Adrenal gland (tissue), 9 donors: ENCODE measurements at regions not wholly inside any gene's neighbourhood (a gene's known extent, or its start where the extent isn't known, plus 50 kb on each side); places are given as distances from the start of the nearest gene placed in this dataset.

Experiments used
- DNase-seq, 7 donors: peaks; one replicate each; pipeline ENCODE4 v3.0.0-alpha.2; 2019 to 2020
- H3K27ac ChIP-seq, 5 donors: fragments of 200-600 bp; sonication (generic) in 4 of 5; 1 replicate in 3 of 5; 2 replicates in 2 of 5; pipeline versions ENCODE4 v1.5.1 to v1.8.0; 2016 to 2020; ENCODE audit warnings: mild to moderate bottlenecking in 1 of 5
- H3K27me3 ChIP-seq: fragments of 200-600 bp; 2 replicates; pipeline ENCODE4 v1.8.0; 2021
- H3K36me3 ChIP-seq, 2 donors: fragments of 200-600 bp; replicated peaks in 1 of 2; 1 replicate in 1 of 2; 2 replicates in 1 of 2; pipeline versions ENCODE4 v1.5.1 to v1.8.0; 2018 to 2022
- H3K4me1 ChIP-seq, 2 donors: fragments of 200-600 bp; replicated peaks in 1 of 2; 1 replicate in 1 of 2; 2 replicates in 1 of 2; pipeline versions ENCODE4 v1.5.1 to v1.8.0; 2018 to 2021
- H3K4me3 ChIP-seq, 4 donors: fragments of 200-600 bp; sonication (generic) in 3 of 4; one replicate each; pipeline ENCODE4 v1.5.1; 2016 to 2018
- H3K9me3 ChIP-seq, 3 donors: fragments of 200-600 bp; sonication (generic) in 1 of 3; replicated peaks in 1 of 3; 1 replicate in 2 of 3; 2 replicates in 1 of 3; pipeline versions ENCODE4 v1.5.1 to v1.8.0; 2016 to 2021
- POLR2A ChIP-seq, 2 donors: fragments of 450-650 bp; IDR thresholded peaks; one replicate each; pipeline ENCODE4 v1.6.1; 2017; ENCODE audit warnings: antibody characterized with exemption in 2 of 2, mild to moderate bottlenecking in 2 of 2, moderate library complexity in 1 of 2
- WGBS, 4 donors: extraction: QIAGEN DNeasy Blood & Tissue Kit in 2 of 4; methylation state at CpG; one replicate each; pipeline versions ENCODE4 v1.1.5 to v1.1.7; 2013 to 2017; 5-methylcytosine and 5-hydroxymethylcytosine counted together
- intact Hi-C, 2 donors: fragments of 100-400 bp; cut with DNase I; formaldehyde crosslinking; loops; one replicate each; pipeline versions ENCODE4 v1.14.1 to v1.15.0; 2022 to 2023
- TF ChIP-seq, protein P1 (sequence below), 6 experiments: fragments of 450-650 bp in 4 of 6; fragments of 200-600 bp in 2 of 6; sonication (generic) in 1 of 6; IDR thresholded peaks; 1 replicate in 5 of 6; 2 replicates in 1 of 6; pipeline versions ENCODE4 v1.5.1 to v1.8.0; 2016 to 2021; ENCODE audit warnings: antibody characterized with exemption in 6 of 6, mild to moderate bottlenecking in 2 of 6, moderate library complexity in 1 of 6
- donor health status: healthy with polysubstance abuse.
- donor health status: Bipolar disorder and iron deficiency.
- donor health status: DM: yes; HTN: yes; CAD: no.
- donor health status: DM: no; HTN: no; CAD: no.
- donor health status: DM: no; HTN: no; CAD: no.

DNA sequence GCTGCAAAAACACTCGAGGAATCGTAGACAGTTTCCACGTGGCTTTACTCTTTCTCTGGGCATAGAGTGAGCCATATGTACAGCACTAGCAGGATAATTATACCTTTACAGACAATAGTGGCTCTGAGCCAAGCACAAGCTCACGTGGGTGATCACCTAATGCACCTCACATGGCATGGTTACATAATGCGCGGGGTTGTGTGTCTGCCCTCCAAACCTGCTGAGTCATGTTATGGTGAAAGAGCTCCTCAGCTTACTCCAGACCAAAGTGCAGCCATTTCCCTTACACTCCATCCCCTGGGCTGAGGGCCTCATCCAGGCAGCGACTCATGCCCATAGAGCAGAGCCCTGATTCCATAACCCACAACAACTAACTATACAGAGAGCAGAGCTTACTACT is 1458.4 kb upstream of the CADM2 start:
- Histone ChIP-seq H3K9me3 (no peaks in the 10 kb centered on the region), H3K4me3 (no peak overlapping the region), H3K27ac (no peak overlapping the region), H3K36me3 (no peaks in the 10 kb centered on the region), H3K27me3 (no peaks in the 10 kb centered on the region), H3K4me1 (no peaks in the 10 kb centered on the region)
- intact Hi-C loops = no loop called here
- WGBS, 4 donors = 84 to 90% (median 86%) methylated on average over 6 to 7 of the region's 7 CpGs
- no peak for DNase-seq
- TF ChIP-seq, protein P1, sequence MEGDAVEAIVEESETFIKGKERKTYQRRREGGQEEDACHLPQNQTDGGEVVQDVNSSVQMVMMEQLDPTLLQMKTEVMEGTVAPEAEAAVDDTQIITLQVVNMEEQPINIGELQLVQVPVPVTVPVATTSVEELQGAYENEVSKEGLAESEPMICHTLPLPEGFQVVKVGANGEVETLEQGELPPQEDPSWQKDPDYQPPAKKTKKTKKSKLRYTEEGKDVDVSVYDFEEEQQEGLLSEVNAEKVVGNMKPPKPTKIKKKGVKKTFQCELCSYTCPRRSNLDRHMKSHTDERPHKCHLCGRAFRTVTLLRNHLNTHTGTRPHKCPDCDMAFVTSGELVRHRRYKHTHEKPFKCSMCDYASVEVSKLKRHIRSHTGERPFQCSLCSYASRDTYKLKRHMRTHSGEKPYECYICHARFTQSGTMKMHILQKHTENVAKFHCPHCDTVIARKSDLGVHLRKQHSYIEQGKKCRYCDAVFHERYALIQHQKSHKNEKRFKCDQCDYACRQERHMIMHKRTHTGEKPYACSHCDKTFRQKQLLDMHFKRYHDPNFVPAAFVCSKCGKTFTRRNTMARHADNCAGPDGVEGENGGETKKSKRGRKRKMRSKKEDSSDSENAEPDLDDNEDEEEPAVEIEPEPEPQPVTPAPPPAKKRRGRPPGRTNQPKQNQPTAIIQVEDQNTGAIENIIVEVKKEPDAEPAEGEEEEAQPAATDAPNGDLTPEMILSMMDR (IDR thresholded peaks at IDR 0.05) = no peak
- TF ChIP-seq POLR2A (IDR thresholded peaks at IDR 0.05) = no peak

DNA sequence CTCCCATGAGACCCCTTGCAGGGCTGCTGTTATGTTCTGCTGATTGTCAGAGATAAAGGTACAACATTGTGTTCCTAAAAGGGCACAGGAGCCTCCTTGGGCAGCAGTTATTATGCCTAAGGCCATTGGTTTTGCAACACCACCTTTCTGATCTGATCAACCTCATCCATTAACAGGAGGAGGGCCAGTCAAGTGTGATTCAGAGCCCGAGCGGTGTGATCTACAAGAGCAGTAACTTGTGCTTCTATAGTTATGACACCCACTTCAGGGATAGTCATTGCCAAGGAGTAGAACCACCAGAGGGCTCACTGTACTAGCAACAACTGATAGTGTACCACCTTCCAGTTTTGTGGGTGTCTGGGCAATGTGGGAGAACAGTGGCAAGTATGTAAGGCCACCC is 1457.9 kb upstream of the CADM2 start:
- H3K4me3 ChIP-seq = no peak overlapping the region
- no peaks in the 10 kb centered on the region for H3K36me3 ChIP-seq
- TF ChIP-seq POLR2A (IDR thresholded peaks at IDR 0.05) = no peak
- TF ChIP-seq, protein P1 (IDR thresholded peaks at IDR 0.05) = no peak
- no peaks in the 10 kb centered on the region for H3K4me1 ChIP-seq
- no peaks in the 10 kb centered on the region for H3K9me3 ChIP-seq
- intact Hi-C loops = no loop called here
- no peak overlapping the region for H3K27ac ChIP-seq
- DNase-seq = no peak
- H3K27me3 ChIP-seq = no peaks in the 10 kb centered on the region
- WGBS, 4 donors = 36 to 95% (median 68%) methylated on average over 2 of the region's 2 CpGs

DNA sequence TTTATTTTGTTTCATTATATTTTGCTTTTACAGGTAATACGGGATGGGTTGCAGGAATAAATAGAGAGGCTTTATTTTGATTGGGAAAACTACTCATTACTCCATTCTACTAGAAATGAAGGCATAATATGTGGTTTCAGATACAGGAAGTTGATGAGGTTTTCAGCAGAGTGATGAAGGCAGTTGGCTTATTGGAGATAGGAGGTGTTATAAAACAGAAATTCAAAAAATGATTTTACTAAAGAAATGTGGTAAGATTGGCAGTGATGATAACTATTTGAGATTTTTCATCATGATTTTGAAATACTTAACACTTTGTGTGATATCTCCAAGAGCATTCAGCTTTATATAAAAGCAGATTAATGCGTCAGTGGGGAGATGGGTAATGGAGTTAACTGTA is 1445.7 kb upstream of the CADM2 start:
- intact Hi-C loops = no loop called here
- WGBS, 4 donors = 36 to 68% (median 66%) methylated on average over 2 of the region's 2 CpGs

DNA sequence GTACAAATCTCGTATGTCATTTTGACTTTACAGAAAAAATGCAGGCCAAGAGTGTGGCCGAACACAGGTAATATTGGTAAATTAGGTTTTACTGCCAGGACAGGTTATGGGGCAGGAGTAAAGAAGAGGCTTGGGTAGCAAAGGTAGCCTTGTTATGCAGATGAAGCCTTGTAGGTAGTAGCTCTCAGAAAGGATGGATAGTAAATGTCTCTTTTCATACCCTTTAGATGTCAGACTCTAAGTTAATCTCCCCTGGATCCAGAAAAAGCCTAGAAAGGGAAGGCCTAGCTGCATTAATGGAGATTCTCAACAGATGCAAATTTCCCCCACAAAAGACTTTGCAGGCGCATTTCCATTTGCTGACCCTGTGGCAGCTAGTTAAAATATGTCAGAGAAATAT is 1445.1 kb upstream of the CADM2 start:
- H3K36me3 ChIP-seq = no peaks in the 10 kb centered on the region
- TF ChIP-seq, protein P1 (IDR thresholded peaks at IDR 0.05) = no peak
- no peak for TF ChIP-seq POLR2A (IDR thresholded peaks at IDR 0.05)
- no peaks in the 10 kb centered on the region for H3K9me3 ChIP-seq
- WGBS, 4 donors = 50 to 74% (median 52%) methylated on average over 3 of the region's 3 CpGs
- H3K4me1 ChIP-seq = no peaks in the 10 kb centered on the region
- no peak for DNase-seq
- no peak overlapping the region for H3K4me3 ChIP-seq
- intact Hi-C loops = no loop called here
- no peaks in the 10 kb centered on the region for H3K27me3 ChIP-seq
- H3K27ac ChIP-seq = no peak overlapping the region

More for the DNA sequence above, 1445.7 kb upstream of the CADM2 start:
- TF ChIP-seq, protein P1 (IDR thresholded peaks at IDR 0.05) = no peak
- TF ChIP-seq POLR2A (IDR thresholded peaks at IDR 0.05) = no peak
- no peaks in the 10 kb centered on the region for H3K9me3 ChIP-seq
- H3K27me3 ChIP-seq = no peaks in the 10 kb centered on the region
- no peaks in the 10 kb centered on the region for H3K4me1 ChIP-seq
- no peak overlapping the region for H3K4me3 ChIP-seq
- no peak for DNase-seq
- no peak overlapping the region for H3K27ac ChIP-seq
- no peaks in the 10 kb centered on the region for H3K36me3 ChIP-seq
